GM12878 (cell line): ENCODE measurements at regions not wholly inside any gene's neighbourhood (a gene's known extent, or its start where the extent isn't known, plus 50 kb on each side); places are given as distances from the start of the nearest gene placed in this dataset.

Experiments
- CREM ChIP-seq: IDR thresholded peaks from 2 replicates; pipeline ENCODE4 v1.6.1; 2014; ENCODE audit warnings: antibody characterized with exemption, low read depth
- CTCF ChIP-seq, 3 experiments: IDR thresholded peaks in 2 of 3; conservative IDR thresholded peaks in 1 of 3; 2 replicates each; pipeline ENCODE4 v1.5.1; 2011; ENCODE audit warnings: low read depth in 3 of 3, low read length in 3 of 3, mild to moderate bottlenecking in 3 of 3, control low read depth in 2 of 3, moderate library complexity in 2 of 3, inconsistent platforms in 1 of 3, mixed read lengths in 1 of 3; ENCODE audit not compliant: control insufficient read depth in 2 of 3, insufficient read depth in 1 of 3; ENCODE audit errors: extremely low read depth in 1 of 3
- DPF2 ChIP-seq: fragments of 450-650 bp; IDR thresholded peaks from 2 replicates; pipeline ENCODE4 v1.6.1; 2017; ENCODE audit warnings: mild to moderate bottlenecking
- E2F4 ChIP-seq: IDR thresholded peaks from 2 replicates; pipeline ENCODE4 v1.6.1; 2012; ENCODE audit warnings: low read depth, low read length, improper control_type of control experiment
- EP300 ChIP-seq, 2 experiments: fragments of 150-350 bp in 1 of 2; IDR thresholded peaks; 2 replicates each; pipeline ENCODE4 v1.6.1; 2011 to 2012; ENCODE audit warnings: low read depth in 2 of 2, low read length in 2 of 2, borderline replicate concordance in 1 of 2, improper control_type of control experiment in 1 of 2, inconsistent platforms in 1 of 2; ENCODE audit not compliant: control insufficient read depth in 1 of 2
- MTA2 ChIP-seq: fragments of 450-650 bp; IDR thresholded peaks from 2 replicates; pipeline ENCODE4 v1.6.1; 2016; ENCODE audit warnings: low read depth, mild to moderate bottlenecking, moderate library complexity
- PRDM15 ChIP-seq: fragments of 450-650 bp; formaldehyde crosslinking; IDR thresholded peaks from 2 replicates; pipeline ENCODE4 v1.4.0; 2020; ENCODE audit warnings: mild to moderate bottlenecking, moderate library complexity
- SIN3A ChIP-seq: IDR thresholded peaks from 2 replicates; pipeline ENCODE4 v1.6.1; 2012; ENCODE audit warnings: low read depth, low read length, improper control_type of control experiment
- SIX5 ChIP-seq: IDR thresholded peaks from 2 replicates; pipeline ENCODE4 v1.6.1; 2011; ENCODE audit warnings: mild to moderate bottlenecking, low read depth, low read length, moderate library complexity; ENCODE audit not compliant: severe bottlenecking
- STAT3 ChIP-seq: IDR thresholded peaks from 2 replicates; pipeline ENCODE4 v1.6.1; 2011; ENCODE audit warnings: low read depth, low read length, improper control_type of control experiment
- TAF1 ChIP-seq: IDR thresholded peaks from 2 replicates; pipeline ENCODE4 v1.6.1; 2011; ENCODE audit warnings: mild to moderate bottlenecking, low read depth, low read length, borderline replicate concordance
- TCF12 ChIP-seq: IDR thresholded peaks from 2 replicates; pipeline ENCODE4 v1.6.1; 2011; ENCODE audit warnings: low read depth, mild to moderate bottlenecking, low read length
- USF2 ChIP-seq: IDR thresholded peaks from 2 replicates; pipeline ENCODE4 v1.6.1; 2011; ENCODE audit warnings: low read depth, low read length, improper control_type of control experiment, borderline replicate concordance
- YY1 ChIP-seq: IDR thresholded peaks from 2 replicates; pipeline ENCODE4 v1.6.1; 2011; ENCODE audit warnings: low read depth, mild to moderate bottlenecking, low read length

- TF ChIP-seq EP300 (IDR thresholded peaks at IDR 0.05; ENCODE audit: borderline replicate concordance in 1 of 2, control insufficient read depth in 1 of 2, low read depth in 2 of 2, low read length in 2 of 2) (no peak), CREM (no peak), CTCF (IDR thresholded peaks at IDR 0.05 in 2 of 3, conservative IDR thresholded peaks at IDR 0.05 in 1 of 3; ENCODE audit: control insufficient read depth in 2 of 3, extremely low read depth in 1 of 3, insufficient read depth in 1 of 3, low read depth in 3 of 3, low read length in 3 of 3) (no peak), STAT3 (no peak), MTA2 (no peak), SIN3A (no peak), DPF2 (no peak), TCF12 (no peak), PRDM15 (CRISPR knock-in tag) (no peak), SIX5 (no peak), E2F4 (no peak), TAF1 (no peak), USF2 (no peak), YY1 (no peak)
Measured at GRCh38 chr1:239507826-239508225, 121.5 kb downstream of the CHRM3 start.
